Endothelial cell of umbilical vein (primary cell): ENCODE measurements at regions not wholly inside any gene's neighbourhood (a gene's known extent, or its start where the extent isn't known, plus 50 kb on each side); places are given as distances from the start of the nearest gene placed in this dataset.

Experiments
- EZH2 ChIP-seq: IDR thresholded peaks from 2 replicates; pipeline ENCODE4 v1.6.1; 2012; ENCODE audit warnings: borderline replicate concordance, low read depth, mild to moderate bottlenecking, moderate library complexity, low read length, inconsistent platforms; ENCODE audit not compliant: severe bottlenecking
- FOS ChIP-seq: IDR thresholded peaks from 2 replicates; pipeline ENCODE4 v1.6.1; 2011; ENCODE audit warnings: mild to moderate bottlenecking, low read length, moderate library complexity, borderline replicate concordance; ENCODE audit not compliant: insufficient read depth
- GATA2 ChIP-seq: IDR thresholded peaks from 2 replicates; pipeline ENCODE4 v1.7.0; 2011; ENCODE audit warnings: low read depth, mild to moderate bottlenecking, moderate library complexity, mixed read lengths, low read length; ENCODE audit not compliant: insufficient read length, insufficient read depth
- JUN ChIP-seq: IDR thresholded peaks from 2 replicates; pipeline ENCODE4 v1.6.1; 2011; ENCODE audit warnings: borderline replicate concordance, low read depth; ENCODE audit not compliant: insufficient read length, insufficient read depth
- MYC ChIP-seq: IDR thresholded peaks from one replicate; pipeline ENCODE4 v1.6.1; 2011; ENCODE audit warnings: mild to moderate bottlenecking, low read depth, low read length
- POLR2A ChIP-seq: IDR thresholded peaks from 2 replicates; pipeline ENCODE4 v1.6.1; 2012; ENCODE audit warnings: low read depth, mild to moderate bottlenecking, control low read depth, low read length
- POLR2AphosphoS5 ChIP-seq: IDR thresholded peaks from 2 replicates; pipeline ENCODE4 v1.6.1; 2012; ENCODE audit warnings: low read depth, mild to moderate bottlenecking, control low read depth, low read length, moderate library complexity; ENCODE audit not compliant: insufficient read depth
- TF ChIP-seq, protein P1 (sequence below), 2 donors: IDR thresholded peaks; 1 replicate in 1 of 2; 2 replicates in 1 of 2; pipeline ENCODE4 v1.5.1; 2011; ENCODE audit warnings: low read length in 2 of 2, mild to moderate bottlenecking in 2 of 2, moderate library complexity in 2 of 2, control low read depth in 1 of 2, inconsistent platforms in 1 of 2, low read depth in 1 of 2; ENCODE audit not compliant: insufficient read depth in 1 of 2; ENCODE audit errors: extremely low read depth in 1 of 2
- TF ChIP-seq, protein P2 (sequence below): IDR thresholded peaks from 2 replicates; pipeline ENCODE4 v1.6.1; 2011; ENCODE audit not compliant: insufficient read depth, insufficient read length

DNA sequence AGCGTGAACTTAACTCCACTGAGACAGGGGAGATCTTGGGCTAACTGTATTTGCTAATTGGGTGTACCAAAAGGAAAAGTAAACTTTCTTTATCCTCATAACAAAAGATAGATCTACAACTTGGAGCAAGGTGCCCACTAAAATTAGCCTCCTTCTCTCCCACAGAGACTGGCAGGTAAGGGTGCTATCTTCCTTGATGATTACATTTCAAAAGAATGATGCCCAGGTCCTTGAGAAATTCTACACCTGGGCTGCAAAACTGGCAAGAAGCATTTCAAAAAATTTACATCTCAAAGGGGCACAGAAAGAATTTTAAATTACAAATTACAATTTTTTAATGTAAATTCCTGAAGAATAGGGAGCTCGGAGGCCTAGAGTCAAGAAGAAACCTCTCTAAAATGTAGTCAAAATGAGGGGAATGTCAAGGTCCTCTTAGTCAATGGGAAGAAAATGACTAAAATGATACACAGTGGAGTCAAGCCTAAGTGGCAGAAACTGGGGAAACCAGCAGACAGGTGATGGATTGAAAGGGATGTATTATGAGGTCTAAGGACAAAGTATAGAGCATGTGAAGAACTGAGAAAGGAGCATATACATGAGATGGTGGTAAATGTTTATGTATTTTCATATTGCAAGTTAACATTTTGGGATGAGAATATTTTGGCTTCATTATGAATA, 348.3 kb upstream of the TUSC1 start:
- TF ChIP-seq EZH2 (no peak), POLR2A (no peak), POLR2AphosphoS5 (no peak), JUN (no peak), FOS (no peak), GATA2 (no peak), MYC (no peak)
- TF ChIP-seq, protein P1, sequence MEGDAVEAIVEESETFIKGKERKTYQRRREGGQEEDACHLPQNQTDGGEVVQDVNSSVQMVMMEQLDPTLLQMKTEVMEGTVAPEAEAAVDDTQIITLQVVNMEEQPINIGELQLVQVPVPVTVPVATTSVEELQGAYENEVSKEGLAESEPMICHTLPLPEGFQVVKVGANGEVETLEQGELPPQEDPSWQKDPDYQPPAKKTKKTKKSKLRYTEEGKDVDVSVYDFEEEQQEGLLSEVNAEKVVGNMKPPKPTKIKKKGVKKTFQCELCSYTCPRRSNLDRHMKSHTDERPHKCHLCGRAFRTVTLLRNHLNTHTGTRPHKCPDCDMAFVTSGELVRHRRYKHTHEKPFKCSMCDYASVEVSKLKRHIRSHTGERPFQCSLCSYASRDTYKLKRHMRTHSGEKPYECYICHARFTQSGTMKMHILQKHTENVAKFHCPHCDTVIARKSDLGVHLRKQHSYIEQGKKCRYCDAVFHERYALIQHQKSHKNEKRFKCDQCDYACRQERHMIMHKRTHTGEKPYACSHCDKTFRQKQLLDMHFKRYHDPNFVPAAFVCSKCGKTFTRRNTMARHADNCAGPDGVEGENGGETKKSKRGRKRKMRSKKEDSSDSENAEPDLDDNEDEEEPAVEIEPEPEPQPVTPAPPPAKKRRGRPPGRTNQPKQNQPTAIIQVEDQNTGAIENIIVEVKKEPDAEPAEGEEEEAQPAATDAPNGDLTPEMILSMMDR (IDR thresholded peaks at IDR 0.05; ENCODE audit: extremely low read depth in 1 of 2, insufficient read depth in 1 of 2, low read depth in 1 of 2, low read length in 2 of 2): no peak
- TF ChIP-seq, protein P2, sequence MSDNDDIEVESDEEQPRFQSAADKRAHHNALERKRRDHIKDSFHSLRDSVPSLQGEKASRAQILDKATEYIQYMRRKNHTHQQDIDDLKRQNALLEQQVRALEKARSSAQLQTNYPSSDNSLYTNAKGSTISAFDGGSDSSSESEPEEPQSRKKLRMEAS: no peak
